Gastrocnemius medialis (tissue), 4 donors: ENCODE measurements at regions not wholly inside any gene's neighbourhood (a gene's known extent, or its start where the extent isn't known, plus 50 kb on each side); places are given as distances from the start of the nearest gene placed in this dataset.

Experiments used
- POLR2A ChIP-seq, 2 donors: fragments of 450-650 bp; IDR thresholded peaks; one replicate each; pipeline ENCODE4 v1.6.1; 2017; ENCODE audit warnings: antibody characterized with exemption in 2 of 2, mild to moderate bottlenecking in 2 of 2, moderate library complexity in 2 of 2
- TF ChIP-seq, protein P1 (sequence below), 5 experiments: fragments of 450-650 bp in 3 of 5; fragments of 200-600 bp in 2 of 5; sonication (generic) in 2 of 5; IDR thresholded peaks in 4 of 5; conservative IDR thresholded peaks in 1 of 5; 1 replicate in 4 of 5; 2 replicates in 1 of 5; pipeline ENCODE4 v1.5.1; 2016 to 2019; ENCODE audit warnings: antibody characterized with exemption in 5 of 5, mild to moderate bottlenecking in 3 of 5, moderate library complexity in 3 of 5

DNA sequence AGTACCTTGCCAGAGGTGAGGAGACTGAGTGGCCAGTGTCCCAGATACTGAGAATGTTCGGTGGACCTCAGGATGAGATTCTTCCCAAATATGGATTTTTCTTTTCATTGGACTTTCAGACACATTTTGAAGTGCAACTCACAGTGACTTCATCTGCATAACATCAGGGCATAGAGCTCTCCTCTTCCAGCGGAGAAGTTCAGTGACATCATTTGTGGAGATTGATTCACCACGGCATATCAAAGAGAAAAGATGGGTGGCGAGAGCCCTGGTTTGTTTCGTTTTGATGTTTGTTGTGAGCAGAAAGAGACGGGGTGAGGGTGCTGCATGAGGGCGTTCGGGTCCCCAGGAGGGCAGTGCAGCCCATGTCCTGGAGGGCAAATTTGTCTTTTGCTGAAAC, 120.1 kb upstream of the GPR12 start:
- TF ChIP-seq, protein P1, sequence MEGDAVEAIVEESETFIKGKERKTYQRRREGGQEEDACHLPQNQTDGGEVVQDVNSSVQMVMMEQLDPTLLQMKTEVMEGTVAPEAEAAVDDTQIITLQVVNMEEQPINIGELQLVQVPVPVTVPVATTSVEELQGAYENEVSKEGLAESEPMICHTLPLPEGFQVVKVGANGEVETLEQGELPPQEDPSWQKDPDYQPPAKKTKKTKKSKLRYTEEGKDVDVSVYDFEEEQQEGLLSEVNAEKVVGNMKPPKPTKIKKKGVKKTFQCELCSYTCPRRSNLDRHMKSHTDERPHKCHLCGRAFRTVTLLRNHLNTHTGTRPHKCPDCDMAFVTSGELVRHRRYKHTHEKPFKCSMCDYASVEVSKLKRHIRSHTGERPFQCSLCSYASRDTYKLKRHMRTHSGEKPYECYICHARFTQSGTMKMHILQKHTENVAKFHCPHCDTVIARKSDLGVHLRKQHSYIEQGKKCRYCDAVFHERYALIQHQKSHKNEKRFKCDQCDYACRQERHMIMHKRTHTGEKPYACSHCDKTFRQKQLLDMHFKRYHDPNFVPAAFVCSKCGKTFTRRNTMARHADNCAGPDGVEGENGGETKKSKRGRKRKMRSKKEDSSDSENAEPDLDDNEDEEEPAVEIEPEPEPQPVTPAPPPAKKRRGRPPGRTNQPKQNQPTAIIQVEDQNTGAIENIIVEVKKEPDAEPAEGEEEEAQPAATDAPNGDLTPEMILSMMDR (IDR thresholded peaks at IDR 0.05 in 4 of 5, conservative IDR thresholded peaks at IDR 0.05 in 1 of 5) = no peak
- TF ChIP-seq POLR2A (IDR thresholded peaks at IDR 0.05) = no peak
